NCI-H1930 (cell line): ENCODE measurements at regions not wholly inside any gene's neighbourhood (a gene's known extent, or its start where the extent isn't known, plus 50 kb on each side); places are given as distances from the start of the nearest gene placed in this dataset.
A peak's percentile ranks its signal among the peaks of the same experiment; 100 is the strongest.

ENCODE experiments used
- DNase-seq, 2 experiments: peaks; one replicate each; lab custom pipeline; 2025; lab: John Stamatoyannopoulos, UW

- no peak for DNase-seq
Measured at GRCh38 chr9:82153032-82153431, 164.5 kb downstream of the SPATA31D1 start.

- DNase-seq, result no peak
Measured at GRCh38 chr9:82154573-82154972, 166.0 kb downstream of the SPATA31D1 start.

GRCh38 chr9:82161876-82162275 lies 173.3 kb downstream of the SPATA31D1 start:
- DNase-seq, result no peak

GRCh38 chr9:82164159-82164558 lies 175.6 kb downstream of the SPATA31D1 start:
- DNase-seq, result no peak

GRCh38 chr9:82167296-82167695 lies 178.7 kb downstream of the SPATA31D1 start:
- DNase-seq, result no peak

GRCh38 chr9:82168585-82168984 lies 180.0 kb downstream of the SPATA31D1 start:
- no peak for DNase-seq

- no peak for DNase-seq
Measured at GRCh38 chr9:82170866-82171265, 182.3 kb downstream of the SPATA31D1 start.

GRCh38 chr9:82171271-82171670 lies 182.7 kb downstream of the SPATA31D1 start:
- DNase-seq, result no peak

- no peak for DNase-seq
Measured at GRCh38 chr9:82180711-82181110, 192.1 kb downstream of the SPATA31D1 start.

- no peak for DNase-seq
Measured at GRCh38 chr9:82183181-82183860, 194.7 kb downstream of the SPATA31D1 start.

GRCh38 chr9:82184524-82184923 lies 196.0 kb downstream of the SPATA31D1 start:
- no peak for DNase-seq

- no peak for DNase-seq
Measured at GRCh38 chr9:82188817-82189216, 200.2 kb downstream of the SPATA31D1 start.

- DNase-seq, result no peak
Measured at GRCh38 chr9:82191082-82191770, 202.7 kb downstream of the SPATA31D1 start.

- no peak for DNase-seq
Measured at GRCh38 chr9:82192211-82192610, 203.6 kb downstream of the SPATA31D1 start.

- DNase-seq, result peak; percentile 42 to 48
Measured at GRCh38 chr9:82196622-82197441, 208.3 kb downstream of the SPATA31D1 start.

GRCh38 chr9:82201196-82201595 lies 212.6 kb downstream of the SPATA31D1 start:
- no peak for DNase-seq

GRCh38 chr9:82202808-82203207 lies 214.2 kb downstream of the SPATA31D1 start:
- DNase-seq, result no peak

- DNase-seq, result no peak
Measured at GRCh38 chr9:82206490-82206889, 217.9 kb downstream of the SPATA31D1 start.

GRCh38 chr9:82206946-82207345 lies 218.4 kb downstream of the SPATA31D1 start:
- no peak for DNase-seq

GRCh38 chr9:82208741-82209450 lies 220.3 kb downstream of the SPATA31D1 start:
- DNase-seq, result no peak

- no peak for DNase-seq
Measured at GRCh38 chr9:82209797-82210470, 221.4 kb downstream of the SPATA31D1 start.

GRCh38 chr9:82212885-82213284 lies 224.3 kb downstream of the SPATA31D1 start:
- DNase-seq, result no peak
